Immature natural killer cell (primary cell): ENCODE measurements at regions not wholly inside any gene's neighbourhood (a gene's known extent, or its start where the extent isn't known, plus 50 kb on each side); places are given as distances from the start of the nearest gene placed in this dataset.
A peak's percentile ranks its signal among the peaks of the same experiment; 100 is the strongest.

Source experiments
- DNase-seq, 3 donors: peaks; one replicate each; pipeline ENCODE4 v3.0.0; 2022; ENCODE audit warnings: mixed read lengths in 1 of 3
- H3K27ac Mint-ChIP-seq, 6 donors: one replicate each; pipeline ENCODE4 v1.8.0; 2020; ENCODE audit warnings: mixed read lengths in 6 of 6, mild to moderate bottlenecking in 5 of 6, inconsistent platforms in 4 of 6, moderate library complexity in 3 of 6
- H3K27me3 Mint-ChIP-seq, 3 donors: one replicate each; pipeline ENCODE4 v1.8.0; 2020 to 2021; ENCODE audit warnings: low read depth in 3 of 3, mild to moderate bottlenecking in 3 of 3, mixed read lengths in 3 of 3, moderate library complexity in 3 of 3, inconsistent platforms in 1 of 3
- H3K36me3 Mint-ChIP-seq, 3 donors: one replicate each; pipeline ENCODE4 v1.8.0; 2020; ENCODE audit warnings: mixed read lengths in 3 of 3, inconsistent platforms in 2 of 3, mild to moderate bottlenecking in 2 of 3
- H3K4me1 Mint-ChIP-seq, 2 donors: one replicate each; pipeline ENCODE4 v1.8.0; 2020; ENCODE audit warnings: inconsistent platforms in 2 of 2, mild to moderate bottlenecking in 2 of 2, mixed read lengths in 2 of 2, moderate library complexity in 1 of 2
- H3K4me3 Mint-ChIP-seq, 5 donors: one replicate each; pipeline ENCODE4 v1.8.0; 2020; ENCODE audit warnings: mild to moderate bottlenecking in 5 of 5, mixed read lengths in 5 of 5, inconsistent platforms in 3 of 5, moderate library complexity in 3 of 5
- H3K9me3 Mint-ChIP-seq, 6 donors: one replicate each; pipeline ENCODE4 v1.8.0; 2020; ENCODE audit warnings: mild to moderate bottlenecking in 6 of 6, mixed read lengths in 6 of 6, inconsistent platforms in 4 of 6, moderate library complexity in 3 of 6

- Mint-ChIP-seq H3K27me3 (peaks cover 2 to 21% (median 6%) of the 10 kb centered on the region in 3 donors), H3K4me3 (no peak overlapping the region), H3K27ac (no peak overlapping the region), H3K9me3 (no peaks in the 10 kb centered on the region), H3K36me3 (no peaks in the 10 kb centered on the region), H3K4me1 (no peaks in the 10 kb centered on the region)
- DNase-seq, result no peak
Measured at GRCh38 chr14:98835825-98836100, 436.2 kb downstream of the BCL11B start.

- Mint-ChIP-seq H3K4me1 (no peaks in the 10 kb centered on the region), H3K36me3 (no peaks in the 10 kb centered on the region), H3K4me3 (no peak overlapping the region), H3K27ac (no peak overlapping the region), H3K9me3 (no peaks in the 10 kb centered on the region), H3K27me3 (peaks cover 2 to 21% (median 10%) of the 10 kb centered on the region in 3 donors)
- DNase-seq, result no peak
Measured at GRCh38 chr14:98840091-98840490, 431.9 kb downstream of the BCL11B start.

- H3K4me1 Mint-ChIP-seq, result no peaks in the 10 kb centered on the region
- H3K27ac Mint-ChIP-seq, result no peak overlapping the region
- H3K9me3 Mint-ChIP-seq, result no peaks in the 10 kb centered on the region
- DNase-seq, result no peak
- no peak overlapping the region for H3K4me3 Mint-ChIP-seq
- H3K27me3 Mint-ChIP-seq, result peaks cover 2 to 21% (median 10%) of the 10 kb centered on the region in 3 donors
- H3K36me3 Mint-ChIP-seq, result no peaks in the 10 kb centered on the region
Measured at GRCh38 chr14:98840511-98840910, 431.5 kb downstream of the BCL11B start.

GRCh38 chr14:98844456-98844855 is 427.5 kb downstream of the BCL11B start:
- Mint-ChIP-seq H3K27ac (no peak overlapping the region), H3K9me3 (peaks cover 0 to 1% (median 0%) of the 10 kb centered on the region in 6 donors), H3K4me1 (no peaks in the 10 kb centered on the region), H3K36me3 (peaks cover 0 to 3% (median 0%) of the 10 kb centered on the region in 3 donors), H3K4me3 (no peak overlapping the region), H3K27me3 (peaks cover 2 to 29% (median 13%) of the 10 kb centered on the region in 3 donors)
- DNase-seq, result no peak

- peaks cover 0 to 1% (median 0%) of the 10 kb centered on the region in 6 donors for H3K9me3 Mint-ChIP-seq
- no peak overlapping the region for H3K27ac Mint-ChIP-seq
- peaks cover 0 to 3% (median 0%) of the 10 kb centered on the region in 3 donors for H3K36me3 Mint-ChIP-seq
- no peak overlapping the region for H3K4me3 Mint-ChIP-seq
- H3K4me1 Mint-ChIP-seq, result no peaks in the 10 kb centered on the region
- H3K27me3 Mint-ChIP-seq, result peaks cover 2 to 22% (median 10%) of the 10 kb centered on the region in 3 donors
- no peak for DNase-seq
Measured at GRCh38 chr14:98847521-98848468, 424.2 kb downstream of the BCL11B start.

GRCh38 chr14:98853063-98853729 is 418.8 kb downstream of the BCL11B start:
- Mint-ChIP-seq H3K36me3 (no peaks in the 10 kb centered on the region), H3K9me3 (peaks cover 0 to 1% (median 0%) of the 10 kb centered on the region in 6 donors), H3K27me3 (peaks cover 2 to 3% (median 2%) of the 10 kb centered on the region in 3 donors), H3K4me1 (no peaks in the 10 kb centered on the region), H3K27ac (no peak overlapping the region), H3K4me3 (no peak overlapping the region)
- DNase-seq, result no peak

- Mint-ChIP-seq H3K4me1 (no peaks in the 10 kb centered on the region), H3K27me3 (peaks cover 2 to 9% (median 2%) of the 10 kb centered on the region in 3 donors), H3K9me3 (no peaks in the 10 kb centered on the region), H3K36me3 (no peaks in the 10 kb centered on the region), H3K27ac (no peak overlapping the region), H3K4me3 (no peak overlapping the region)
- DNase-seq, result no peak
Measured at GRCh38 chr14:98855926-98856715, 415.9 kb downstream of the BCL11B start.

GRCh38 chr14:98858158-98858557 is 413.8 kb downstream of the BCL11B start:
- no peaks in the 10 kb centered on the region for H3K36me3 Mint-ChIP-seq
- no peak overlapping the region for H3K4me3 Mint-ChIP-seq
- H3K27ac Mint-ChIP-seq, result no peak overlapping the region
- H3K27me3 Mint-ChIP-seq, result peaks cover 2 to 9% (median 2%) of the 10 kb centered on the region in 3 donors
- H3K4me1 Mint-ChIP-seq, result no peaks in the 10 kb centered on the region
- DNase-seq, result no peak
- H3K9me3 Mint-ChIP-seq, result no peaks in the 10 kb centered on the region

GRCh38 chr14:98858561-98858960 is 413.4 kb downstream of the BCL11B start:
- no peaks in the 10 kb centered on the region for H3K36me3 Mint-ChIP-seq
- H3K27me3 Mint-ChIP-seq, result peaks cover 2 to 9% (median 2%) of the 10 kb centered on the region in 3 donors
- no peak overlapping the region for H3K27ac Mint-ChIP-seq
- DNase-seq, result no peak
- H3K4me3 Mint-ChIP-seq, result no peak overlapping the region
- no peaks in the 10 kb centered on the region for H3K9me3 Mint-ChIP-seq
- H3K4me1 Mint-ChIP-seq, result no peaks in the 10 kb centered on the region

- Mint-ChIP-seq H3K9me3 (no peaks in the 10 kb centered on the region), H3K4me3 (no peak overlapping the region), H3K27ac (peak overlapping the region in 1 of 6 donors; percentile 40), H3K27me3 (peaks cover 0 to 9% (median 2%) of the 10 kb centered on the region in 3 donors), H3K36me3 (no peaks in the 10 kb centered on the region), H3K4me1 (no peaks in the 10 kb centered on the region)
- no peak for DNase-seq
Measured at GRCh38 chr14:98859301-98859700, 412.7 kb downstream of the BCL11B start.

GRCh38 chr14:98864211-98864610 is 407.8 kb downstream of the BCL11B start:
- Mint-ChIP-seq H3K27me3 (peaks cover 0 to 9% (median 0%) of the 10 kb centered on the region in 3 donors), H3K9me3 (no peaks in the 10 kb centered on the region), H3K36me3 (no peaks in the 10 kb centered on the region), H3K27ac (no peak overlapping the region), H3K4me3 (no peak overlapping the region), H3K4me1 (no peaks in the 10 kb centered on the region)
- DNase-seq, result no peak

- Mint-ChIP-seq H3K4me3 (no peak overlapping the region), H3K4me1 (no peaks in the 10 kb centered on the region), H3K9me3 (peaks cover 0 to 2% (median 0%) of the 10 kb centered on the region in 6 donors), H3K27me3 (peaks cover 2 to 5% (median 4%) of the 10 kb centered on the region in 3 donors), H3K27ac (no peak overlapping the region), H3K36me3 (no peaks in the 10 kb centered on the region)
- no peak for DNase-seq
Measured at GRCh38 chr14:98867146-98867545, 404.9 kb downstream of the BCL11B start.

- Mint-ChIP-seq H3K4me1 (no peaks in the 10 kb centered on the region), H3K4me3 (no peak overlapping the region), H3K36me3 (no peaks in the 10 kb centered on the region), H3K27me3 (peaks cover 2 to 5% (median 4%) of the 10 kb centered on the region in 3 donors), H3K9me3 (peaks cover 0 to 2% (median 0%) of the 10 kb centered on the region in 6 donors), H3K27ac (no peak overlapping the region)
- DNase-seq, result no peak
Measured at GRCh38 chr14:98867726-98868125, 404.3 kb downstream of the BCL11B start.
